Hepatocyte (in vitro differentiated cells): ENCODE measurements at regions not wholly inside any gene's neighbourhood (a gene's known extent, or its start where the extent isn't known, plus 50 kb on each side); places are given as distances from the start of the nearest gene placed in this dataset.

Experiments used
- CTCF ChIP-seq: fragments of 200-600 bp; sonication (generic); IDR thresholded peaks from 2 replicates; pipeline ENCODE4 v1.5.1; 2016; ENCODE audit warnings: antibody characterized with exemption, mild to moderate bottlenecking; ENCODE audit not compliant: poor library complexity
- EZH2 ChIP-seq: fragments of 200-600 bp; sonication (generic); IDR thresholded peaks from 2 replicates; pipeline ENCODE4 v1.6.1; 2016; ENCODE audit warnings: antibody characterized with exemption, mild to moderate bottlenecking, borderline replicate concordance
- EZH2phosphoT487 ChIP-seq: fragments of 200-600 bp; sonication (generic); IDR thresholded peaks from one replicate; pipeline ENCODE4 v1.6.1; 2018; ENCODE audit warnings: antibody characterized with exemption, mild to moderate bottlenecking, low read depth, moderate library complexity; ENCODE audit not compliant: unreplicated experiment, severe bottlenecking

DNA sequence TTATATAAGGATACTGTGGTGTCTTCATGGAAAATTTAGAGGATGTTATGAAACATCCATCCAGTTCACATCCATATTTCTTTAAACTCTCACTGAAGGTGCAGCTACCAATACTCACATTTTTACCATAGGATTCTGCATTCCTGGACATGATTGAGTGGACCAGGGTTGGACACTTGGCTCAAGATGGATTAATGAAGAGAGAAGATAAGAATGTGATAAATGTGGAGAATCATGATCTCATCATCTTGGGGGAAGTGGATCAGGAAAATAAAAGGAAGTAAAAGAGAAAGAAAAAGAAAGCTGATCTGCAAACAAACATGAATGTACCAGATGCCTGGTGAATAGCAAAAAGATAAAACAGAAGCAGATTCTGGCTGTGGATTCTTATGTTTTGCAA, 175.4 kb downstream of the NPFFR2 start:
- TF ChIP-seq CTCF (no peak), EZH2 (no peak), EZH2phosphoT487 (no peak)
